Fibroblast of pulmonary artery (primary cell): ENCODE measurements at regions not wholly inside any gene's neighbourhood (a gene's known extent, or its start where the extent isn't known, plus 50 kb on each side); places are given as distances from the start of the nearest gene placed in this dataset.

Experiments used
- DNase-seq: peaks from one replicate; pipeline ENCODE4 v3.0.0-alpha.2; 2010; ENCODE audit warnings: low read depth
- H3K4me3 ChIP-seq: replicated peaks from 2 replicates; pipeline ENCODE4 v1.5.1; 2011; ENCODE audit warnings: low read depth, mild to moderate bottlenecking, control low read depth, low read length, moderate library complexity
- TF ChIP-seq, protein P1 (sequence below): IDR thresholded peaks from 2 replicates; pipeline ENCODE4 v1.5.1; 2011; ENCODE audit warnings: mild to moderate bottlenecking, control low read depth, low read length, inconsistent platforms; ENCODE audit errors: missing control alignments

DNA sequence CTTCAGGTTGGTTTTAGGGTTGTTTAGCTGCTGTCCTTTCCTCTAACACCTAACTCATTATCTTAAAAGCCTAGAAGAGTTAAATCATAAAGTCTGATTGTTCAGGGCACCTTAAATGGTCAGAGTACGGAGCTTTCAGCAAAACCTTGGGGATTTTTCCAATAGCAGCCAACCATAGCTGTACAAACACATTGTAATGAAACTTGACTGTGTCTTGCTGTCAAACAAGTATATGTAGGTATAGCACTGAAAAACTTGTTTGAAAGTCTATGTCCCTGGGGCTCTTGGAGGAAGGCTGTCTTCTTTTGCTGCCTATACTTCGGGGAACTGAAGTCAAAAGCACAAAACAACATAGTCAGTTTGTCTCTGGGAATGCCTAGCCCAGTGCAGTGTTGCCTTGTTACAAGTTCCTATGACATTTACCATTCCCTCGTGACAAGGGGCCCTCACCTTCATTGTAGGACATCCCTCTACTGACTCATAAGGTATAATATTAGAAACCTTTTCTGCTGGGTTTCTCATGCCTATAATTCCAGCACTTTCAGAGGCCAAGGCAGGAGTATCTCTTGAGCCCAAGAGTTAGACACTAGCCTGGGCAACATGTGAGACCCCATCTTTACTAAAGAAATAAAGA lies 474.5 kb upstream of the NBEA start:
- DNase-seq, result no peak
- H3K4me3 ChIP-seq, result no peak overlapping the region
- TF ChIP-seq, protein P1, sequence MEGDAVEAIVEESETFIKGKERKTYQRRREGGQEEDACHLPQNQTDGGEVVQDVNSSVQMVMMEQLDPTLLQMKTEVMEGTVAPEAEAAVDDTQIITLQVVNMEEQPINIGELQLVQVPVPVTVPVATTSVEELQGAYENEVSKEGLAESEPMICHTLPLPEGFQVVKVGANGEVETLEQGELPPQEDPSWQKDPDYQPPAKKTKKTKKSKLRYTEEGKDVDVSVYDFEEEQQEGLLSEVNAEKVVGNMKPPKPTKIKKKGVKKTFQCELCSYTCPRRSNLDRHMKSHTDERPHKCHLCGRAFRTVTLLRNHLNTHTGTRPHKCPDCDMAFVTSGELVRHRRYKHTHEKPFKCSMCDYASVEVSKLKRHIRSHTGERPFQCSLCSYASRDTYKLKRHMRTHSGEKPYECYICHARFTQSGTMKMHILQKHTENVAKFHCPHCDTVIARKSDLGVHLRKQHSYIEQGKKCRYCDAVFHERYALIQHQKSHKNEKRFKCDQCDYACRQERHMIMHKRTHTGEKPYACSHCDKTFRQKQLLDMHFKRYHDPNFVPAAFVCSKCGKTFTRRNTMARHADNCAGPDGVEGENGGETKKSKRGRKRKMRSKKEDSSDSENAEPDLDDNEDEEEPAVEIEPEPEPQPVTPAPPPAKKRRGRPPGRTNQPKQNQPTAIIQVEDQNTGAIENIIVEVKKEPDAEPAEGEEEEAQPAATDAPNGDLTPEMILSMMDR, result no peak

DNA sequence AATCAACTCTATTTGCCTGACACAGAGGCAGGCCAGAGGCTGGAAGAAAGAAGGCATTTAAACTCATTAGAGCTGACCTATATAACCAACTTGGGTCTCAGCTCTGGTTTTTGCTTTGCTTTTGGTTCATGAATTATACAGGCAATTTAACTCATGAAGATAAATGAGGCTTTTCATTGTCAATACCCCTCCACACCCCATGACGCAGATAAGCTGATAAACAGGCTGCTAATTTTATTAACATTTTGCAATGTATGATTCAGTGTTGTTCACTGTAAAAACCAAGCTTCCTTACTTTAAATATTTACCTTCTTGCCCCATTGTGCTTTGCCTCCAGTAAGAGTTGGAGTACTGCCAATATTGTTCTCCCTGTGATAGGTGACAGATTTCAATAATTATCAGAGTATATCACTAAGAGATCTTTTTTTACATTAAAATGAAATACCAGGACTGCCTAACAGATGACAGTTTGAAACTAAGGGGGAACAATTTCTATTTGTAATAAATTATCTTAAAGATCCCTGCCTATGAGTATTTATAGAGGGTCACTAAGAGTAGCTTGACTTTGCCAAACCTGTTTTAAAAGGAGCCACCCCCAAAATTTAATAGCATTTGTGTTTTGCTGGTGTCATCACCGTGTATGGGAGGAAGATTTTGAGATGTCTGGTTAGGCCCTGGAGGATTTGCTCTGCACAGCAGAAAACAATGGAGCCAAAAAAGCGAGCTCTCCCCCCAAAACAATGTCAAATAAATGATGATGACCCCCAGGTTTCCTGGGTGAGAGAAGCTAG lies 472.7 kb upstream of the NBEA start:
- TF ChIP-seq, protein P1, result no peak
- peak; percentile 46 for DNase-seq
- no peak overlapping the region for H3K4me3 ChIP-seq

DNA sequence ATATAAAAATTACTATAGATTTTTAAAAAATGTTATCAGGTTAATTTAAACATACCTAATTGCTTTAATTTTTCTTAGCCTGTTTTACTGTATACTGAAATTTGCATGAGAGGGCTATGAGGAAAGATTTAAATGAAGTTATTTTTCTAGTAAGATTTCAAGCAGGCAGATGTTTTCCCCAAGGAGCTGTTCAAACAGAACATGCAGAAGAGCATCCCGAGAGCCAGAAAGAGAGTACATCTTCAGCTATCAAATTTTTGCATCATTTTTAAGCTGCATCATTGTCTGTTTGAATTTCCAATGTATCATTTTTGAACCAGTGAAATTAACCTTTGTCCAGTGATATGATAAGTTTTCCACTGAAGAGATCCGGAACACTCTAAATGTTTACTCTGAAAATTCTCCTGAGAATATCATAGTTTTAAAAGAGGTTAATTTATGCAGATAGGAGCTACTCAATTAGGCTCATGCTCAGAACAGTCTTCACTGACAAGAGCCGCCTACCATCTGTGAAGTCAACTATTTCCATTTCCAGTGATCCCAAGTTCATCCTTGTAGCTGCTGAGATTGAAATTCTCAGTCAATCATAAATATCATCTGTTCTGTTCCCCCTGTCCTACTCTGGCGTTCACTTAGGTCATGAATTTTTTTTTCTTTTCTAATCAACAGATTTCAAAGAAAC lies 467.7 kb upstream of the NBEA start:
- TF ChIP-seq, protein P1, result no peak
- DNase-seq, result no peak

GRCh38 chr13:34478376-34478775 lies 463.7 kb upstream of the NBEA start:
- no peak for DNase-seq
- H3K4me3 ChIP-seq, result no peak overlapping the region
- TF ChIP-seq, protein P1, result no peak

More for the DNA sequence above, 467.7 kb upstream of the NBEA start:
- no peak overlapping the region for H3K4me3 ChIP-seq

- H3K4me3 ChIP-seq, result no peak overlapping the region
- DNase-seq, result no peak
- TF ChIP-seq, protein P1, result no peak
Measured at GRCh38 chr13:34502011-34502410, 440.1 kb upstream of the NBEA start.

GRCh38 chr13:34502621-34503020 lies 439.4 kb upstream of the NBEA start:
- TF ChIP-seq, protein P1, result no peak
- DNase-seq, result no peak

More at GRCh38 chr13:34502621-34503020, 439.4 kb upstream of the NBEA start:
- no peak overlapping the region for H3K4me3 ChIP-seq
